ENCODE measurements at regions not wholly inside any gene's neighbourhood (a gene's known extent, or its start where the extent isn't known, plus 50 kb on each side); places are given as distances from the start of the nearest gene placed in this dataset.
"Not testable (repeated sequence)": the region's sequence is repeated elsewhere in the genome, so short reads cannot be mapped to it uniquely, and the experiment has no call there.

DNA sequence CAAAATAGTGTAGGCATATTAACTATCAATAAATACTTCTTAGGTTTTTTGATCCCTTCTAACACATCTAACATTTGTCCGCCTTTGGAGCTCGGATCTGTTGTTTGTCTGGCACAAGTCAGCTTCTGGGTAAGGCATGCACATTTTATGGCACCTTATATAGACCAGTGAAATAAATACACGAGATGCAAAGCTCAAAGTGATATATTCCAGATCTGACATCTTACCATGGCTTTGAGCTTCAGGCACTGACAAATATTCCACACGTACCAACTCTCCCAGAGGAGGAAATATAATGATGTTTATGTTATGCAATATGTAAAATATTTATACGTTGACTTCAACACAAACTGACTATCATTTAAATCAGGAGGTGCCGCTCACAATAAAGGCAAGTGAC lies 430.1 kb upstream of the SMIM21 start:
- Histone ChIP-seq H3K27me3 (ENCODE audit: control insufficient read depth in 1 of 2, insufficient read depth in 2 of 2, low read length in 2 of 2) (no peaks in the 10 kb centered on the region), H3K27ac (ENCODE audit: low read depth, low read length) (no peak overlapping the region), H3K4me3 (ENCODE audit: low read depth in 1 of 2, low read length in 2 of 2) (no peak overlapping the region), H3K9ac (ENCODE audit: low read depth in 1 of 2, low read length in 2 of 2) (no peak overlapping the region), H3K36me3 (ENCODE audit: control insufficient read depth in 1 of 2, insufficient read depth in 2 of 2, low read length in 2 of 2) (no peaks in the 10 kb centered on the region), H3K4me1 (ENCODE audit: control insufficient read depth in 1 of 2, insufficient read depth in 2 of 2, low read length in 2 of 2) (no peaks in the 10 kb centered on the region), H3K9me3 (ENCODE audit: control insufficient read depth in 1 of 2, low read length in 2 of 2) (no peaks in the 10 kb centered on the region)

DNA sequence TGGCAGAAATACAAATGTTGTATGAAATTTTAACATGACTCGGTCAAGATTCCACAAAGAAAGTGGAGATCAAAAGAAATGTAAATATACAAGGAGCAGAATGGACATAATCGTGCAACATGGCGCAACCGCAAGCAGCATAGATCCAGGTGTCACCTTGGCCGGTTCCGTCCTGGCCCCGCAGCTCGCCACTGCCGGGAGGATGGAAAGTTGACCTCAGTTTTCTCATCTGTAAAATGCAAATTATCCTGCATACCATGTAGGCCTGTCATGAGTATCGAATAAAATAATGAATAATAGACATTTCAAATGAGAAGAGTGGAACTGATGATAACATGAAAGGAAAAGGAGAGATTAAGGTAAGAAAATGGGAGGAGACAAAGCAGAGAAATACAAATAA lies 427.3 kb upstream of the SMIM21 start:
- H3K9ac ChIP-seq (ENCODE audit: low read depth in 1 of 2, low read length in 2 of 2): no peak overlapping the region
- no peaks in the 10 kb centered on the region for H3K27me3 ChIP-seq (ENCODE audit: control insufficient read depth in 1 of 2, insufficient read depth in 2 of 2, low read length in 2 of 2)
- no peaks in the 10 kb centered on the region for H3K9me3 ChIP-seq (ENCODE audit: control insufficient read depth in 1 of 2, low read length in 2 of 2)
- no peak overlapping the region for H3K27ac ChIP-seq (ENCODE audit: low read depth, low read length)
- no peaks in the 10 kb centered on the region for H3K36me3 ChIP-seq (ENCODE audit: control insufficient read depth in 1 of 2, insufficient read depth in 2 of 2, low read length in 2 of 2)
- H3K4me3 ChIP-seq (ENCODE audit: low read depth in 1 of 2, low read length in 2 of 2): no peak overlapping the region
- no peaks in the 10 kb centered on the region for H3K4me1 ChIP-seq (ENCODE audit: control insufficient read depth in 1 of 2, insufficient read depth in 2 of 2, low read length in 2 of 2)

DNA sequence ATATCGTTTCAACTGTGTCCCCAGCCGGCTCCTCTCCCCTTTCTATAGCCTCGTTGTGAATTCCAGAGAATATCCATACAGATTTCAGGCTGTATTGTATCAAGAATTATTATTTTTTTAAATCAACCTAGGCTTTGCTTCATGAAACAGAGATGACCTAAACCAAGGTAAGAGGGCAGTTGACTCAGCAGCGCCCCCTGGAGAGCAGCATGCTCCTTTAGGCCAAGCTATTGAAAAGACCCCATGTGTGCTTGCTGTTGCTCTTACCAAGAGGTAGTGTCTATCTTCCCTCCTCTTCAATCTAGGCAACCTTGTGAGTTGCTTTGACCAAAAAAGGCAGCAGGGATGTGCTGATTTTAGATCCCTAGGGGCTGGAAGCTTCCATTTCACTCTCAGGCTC lies 426.7 kb upstream of the SMIM21 start:
- H3K9ac ChIP-seq (ENCODE audit: low read depth in 1 of 2, low read length in 2 of 2): no peak overlapping the region

DNA sequence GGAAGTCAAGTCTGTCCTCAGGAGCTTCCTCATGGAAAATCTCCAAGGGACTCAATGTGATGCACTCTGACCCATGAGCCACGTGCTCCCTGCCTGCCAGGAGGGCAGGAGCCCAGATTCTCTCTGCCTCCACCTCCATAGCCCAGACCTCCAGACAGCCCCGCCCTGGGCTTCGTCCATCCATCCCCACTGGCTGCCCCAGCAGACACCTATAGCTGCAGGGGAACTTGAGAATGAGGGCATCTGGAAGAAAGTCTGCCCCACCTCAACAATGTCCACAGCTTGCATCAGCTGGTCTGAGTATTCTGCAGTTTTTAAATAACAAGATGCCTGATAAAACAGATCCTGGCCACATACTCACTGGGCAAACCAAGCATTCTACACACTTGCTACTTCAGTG lies 418.8 kb upstream of the SMIM21 start:
- Histone ChIP-seq H3K4me3 (ENCODE audit: low read depth in 1 of 2, low read length in 2 of 2) (no peak overlapping the region), H3K27ac (ENCODE audit: low read depth, low read length) (no peak overlapping the region), H3K4me1 (ENCODE audit: control insufficient read depth in 1 of 2, insufficient read depth in 2 of 2, low read length in 2 of 2) (no peaks in the 10 kb centered on the region), H3K36me3 (ENCODE audit: control insufficient read depth in 1 of 2, insufficient read depth in 2 of 2, low read length in 2 of 2) (no peaks in the 10 kb centered on the region), H3K9ac (ENCODE audit: low read depth in 1 of 2, low read length in 2 of 2) (no peak overlapping the region), H3K9me3 (ENCODE audit: control insufficient read depth in 1 of 2, low read length in 2 of 2) (no peaks in the 10 kb centered on the region), H3K27me3 (ENCODE audit: control insufficient read depth in 1 of 2, insufficient read depth in 2 of 2, low read length in 2 of 2) (no peaks in the 10 kb centered on the region)

More for the DNA sequence above, 426.7 kb upstream of the SMIM21 start:
- Histone ChIP-seq H3K27ac (ENCODE audit: low read depth, low read length) (no peak overlapping the region), H3K27me3 (ENCODE audit: control insufficient read depth in 1 of 2, insufficient read depth in 2 of 2, low read length in 2 of 2) (no peaks in the 10 kb centered on the region), H3K4me1 (ENCODE audit: control insufficient read depth in 1 of 2, insufficient read depth in 2 of 2, low read length in 2 of 2) (no peaks in the 10 kb centered on the region), H3K9me3 (ENCODE audit: control insufficient read depth in 1 of 2, low read length in 2 of 2) (no peaks in the 10 kb centered on the region), H3K4me3 (ENCODE audit: low read depth in 1 of 2, low read length in 2 of 2) (no peak overlapping the region), H3K36me3 (ENCODE audit: control insufficient read depth in 1 of 2, insufficient read depth in 2 of 2, low read length in 2 of 2) (no peaks in the 10 kb centered on the region)

DNA sequence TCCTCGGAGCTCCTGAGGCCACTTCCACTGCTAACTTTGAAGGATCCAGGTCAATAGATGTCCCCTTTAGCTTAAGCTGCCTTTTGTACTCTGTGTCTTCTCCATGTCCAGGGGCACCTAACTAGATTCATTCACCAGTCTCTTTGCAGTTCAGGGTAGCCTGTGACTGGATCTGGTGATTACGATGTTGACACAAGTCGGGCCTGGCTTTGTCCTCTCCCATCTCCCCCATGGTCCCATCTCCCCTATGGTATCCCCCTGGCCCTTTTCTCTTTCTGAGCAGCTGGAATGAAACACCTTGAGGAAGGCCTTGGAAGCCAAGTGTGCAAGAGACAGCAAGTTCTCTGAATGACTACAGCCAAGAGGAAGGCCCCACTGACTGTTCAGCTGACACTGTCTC lies 417.9 kb upstream of the SMIM21 start:
- Histone ChIP-seq H3K36me3 (ENCODE audit: control insufficient read depth in 1 of 2, insufficient read depth in 2 of 2, low read length in 2 of 2) (no peaks in the 10 kb centered on the region), H3K4me1 (ENCODE audit: control insufficient read depth in 1 of 2, insufficient read depth in 2 of 2, low read length in 2 of 2) (no peaks in the 10 kb centered on the region)

DNA sequence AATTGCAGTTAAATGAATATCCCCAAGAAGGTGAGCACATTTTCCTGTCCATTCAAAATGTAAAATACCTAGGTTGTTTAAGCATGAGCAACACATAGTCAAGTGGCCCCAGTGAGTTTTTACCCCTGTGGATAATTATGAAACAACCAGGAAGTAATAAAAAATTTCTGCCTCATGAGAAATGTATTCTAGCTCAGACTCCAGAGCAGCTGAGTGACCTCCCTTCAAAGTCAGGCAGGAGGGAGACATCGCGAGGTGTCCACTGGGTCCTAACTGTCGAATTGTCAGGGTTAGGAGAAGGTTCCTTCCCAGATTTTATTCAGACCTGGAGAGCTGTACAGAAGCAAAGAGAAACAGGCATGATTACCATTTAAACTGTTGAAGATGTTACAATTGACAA lies 416.6 kb upstream of the SMIM21 start:
- no peak overlapping the region for H3K9ac ChIP-seq (ENCODE audit: low read depth in 1 of 2, low read length in 2 of 2)
- H3K27me3 ChIP-seq (ENCODE audit: control insufficient read depth in 1 of 2, insufficient read depth in 2 of 2, low read length in 2 of 2): no peaks in the 10 kb centered on the region
- H3K9me3 ChIP-seq (ENCODE audit: control insufficient read depth in 1 of 2, low read length in 2 of 2): no peaks in the 10 kb centered on the region
- H3K36me3 ChIP-seq (ENCODE audit: control insufficient read depth in 1 of 2, insufficient read depth in 2 of 2, low read length in 2 of 2): no peaks in the 10 kb centered on the region
- no peak overlapping the region for H3K27ac ChIP-seq (ENCODE audit: low read depth, low read length)
- no peaks in the 10 kb centered on the region for H3K4me1 ChIP-seq (ENCODE audit: control insufficient read depth in 1 of 2, insufficient read depth in 2 of 2, low read length in 2 of 2)
- no peak overlapping the region for H3K4me3 ChIP-seq (ENCODE audit: low read depth in 1 of 2, low read length in 2 of 2)

More for the DNA sequence above, 417.9 kb upstream of the SMIM21 start:
- no peak overlapping the region for H3K4me3 ChIP-seq (ENCODE audit: low read depth in 1 of 2, low read length in 2 of 2)
- no peak overlapping the region for H3K27ac ChIP-seq (ENCODE audit: low read depth, low read length)
- no peaks in the 10 kb centered on the region for H3K9me3 ChIP-seq (ENCODE audit: control insufficient read depth in 1 of 2, low read length in 2 of 2)
- no peaks in the 10 kb centered on the region for H3K27me3 ChIP-seq (ENCODE audit: control insufficient read depth in 1 of 2, insufficient read depth in 2 of 2, low read length in 2 of 2)
- no peak overlapping the region for H3K9ac ChIP-seq (ENCODE audit: low read depth in 1 of 2, low read length in 2 of 2)

DNA sequence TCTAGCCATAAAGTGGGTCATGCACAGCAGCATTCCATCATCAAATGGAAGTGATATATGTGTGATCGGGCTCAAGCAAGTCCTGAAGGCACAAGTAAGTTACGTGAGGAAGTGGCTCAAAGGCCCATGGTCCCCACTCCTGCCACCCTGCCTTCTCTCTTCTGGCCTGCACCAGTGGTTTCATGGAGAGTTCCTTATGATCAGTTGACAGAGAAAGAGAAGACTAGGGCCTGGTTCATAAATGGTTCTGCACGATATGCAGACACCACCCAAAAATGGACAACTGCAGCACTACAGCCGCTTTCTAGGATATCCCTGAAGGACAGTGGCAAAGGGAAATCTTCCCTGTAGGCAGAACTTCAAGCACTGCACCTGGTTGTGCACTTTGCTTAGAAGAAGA lies 412.6 kb upstream of the SMIM21 start:
- no peak overlapping the region for H3K9ac ChIP-seq (ENCODE audit: low read depth in 1 of 2, low read length in 2 of 2)
- no peaks in the 10 kb centered on the region for H3K4me1 ChIP-seq (ENCODE audit: control insufficient read depth in 1 of 2, insufficient read depth in 2 of 2, low read length in 2 of 2)
- H3K27ac ChIP-seq (ENCODE audit: low read depth, low read length): no peak overlapping the region
- no peaks in the 10 kb centered on the region for H3K27me3 ChIP-seq (ENCODE audit: control insufficient read depth in 1 of 2, insufficient read depth in 2 of 2, low read length in 2 of 2)
- no peak overlapping the region for H3K4me3 ChIP-seq (ENCODE audit: low read depth in 1 of 2, low read length in 2 of 2)
- H3K9me3 ChIP-seq (ENCODE audit: control insufficient read depth in 1 of 2, low read length in 2 of 2): no peaks in the 10 kb centered on the region
- H3K36me3 ChIP-seq (ENCODE audit: control insufficient read depth in 1 of 2, insufficient read depth in 2 of 2, low read length in 2 of 2): no peaks in the 10 kb centered on the region

DNA sequence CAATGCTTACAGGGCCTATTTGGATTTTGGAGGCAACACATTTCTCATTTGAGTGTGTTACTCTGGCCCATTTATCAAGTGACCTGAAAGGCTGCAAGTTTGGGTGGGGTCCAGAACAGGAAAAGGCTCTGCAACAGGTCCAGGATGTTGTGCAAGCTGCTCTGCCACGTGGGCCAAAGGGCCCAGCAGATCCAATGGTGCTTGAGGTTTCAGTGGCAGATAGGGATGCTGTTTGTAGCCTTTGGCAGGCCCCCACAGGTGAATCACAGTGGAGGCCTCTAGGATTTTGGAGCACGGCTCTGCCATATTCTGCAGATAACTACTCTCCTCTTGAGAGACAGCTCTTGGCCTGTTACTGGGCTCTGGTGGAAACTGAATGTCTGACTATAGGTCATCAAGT lies 412.2 kb upstream of the SMIM21 start:
- H3K4me1 ChIP-seq (ENCODE audit: control insufficient read depth in 1 of 2, insufficient read depth in 2 of 2, low read length in 2 of 2); H3K9me3 ChIP-seq (ENCODE audit: control insufficient read depth in 1 of 2, low read length in 2 of 2); H3K36me3 ChIP-seq (ENCODE audit: control insufficient read depth in 1 of 2, insufficient read depth in 2 of 2, low read length in 2 of 2); H3K27me3 ChIP-seq (ENCODE audit: control insufficient read depth in 1 of 2, insufficient read depth in 2 of 2, low read length in 2 of 2); H3K27ac ChIP-seq (ENCODE audit: low read depth, low read length); H3K9ac ChIP-seq (ENCODE audit: low read depth in 1 of 2, low read length in 2 of 2); H3K4me3 ChIP-seq (ENCODE audit: low read depth in 1 of 2, low read length in 2 of 2): not testable (repeated sequence)

DNA sequence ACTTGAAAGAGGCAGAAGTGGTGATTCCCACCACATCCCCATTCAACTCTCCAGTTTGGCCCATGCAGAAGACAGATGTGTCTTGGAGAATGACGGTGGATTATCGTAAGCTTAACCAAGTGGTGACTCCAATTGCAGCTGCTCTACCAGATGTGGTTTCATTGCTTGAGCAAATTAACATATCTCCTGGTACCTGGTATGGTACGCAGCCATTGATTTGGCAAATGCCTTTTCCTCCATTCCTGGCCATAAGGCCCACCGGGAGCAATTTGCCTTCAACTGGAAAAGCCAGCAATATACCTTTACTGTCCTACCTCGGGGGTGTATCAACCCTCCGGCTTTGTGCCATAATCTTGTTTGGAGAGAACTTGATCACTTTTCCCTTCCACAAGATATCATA lies 411.5 kb upstream of the SMIM21 start:
- Histone ChIP-seq H3K27me3 (ENCODE audit: control insufficient read depth in 1 of 2, insufficient read depth in 2 of 2, low read length in 2 of 2) (no peaks in the 10 kb centered on the region), H3K27ac (ENCODE audit: low read depth, low read length) (no peak overlapping the region), H3K36me3 (ENCODE audit: control insufficient read depth in 1 of 2, insufficient read depth in 2 of 2, low read length in 2 of 2) (no peaks in the 10 kb centered on the region), H3K9me3 (ENCODE audit: control insufficient read depth in 1 of 2, low read length in 2 of 2) (no peaks in the 10 kb centered on the region), H3K4me3 (ENCODE audit: low read depth in 1 of 2, low read length in 2 of 2) (no peak overlapping the region), H3K9ac (ENCODE audit: low read depth in 1 of 2, low read length in 2 of 2) (no peak overlapping the region), H3K4me1 (ENCODE audit: control insufficient read depth in 1 of 2, insufficient read depth in 2 of 2, low read length in 2 of 2) (no peaks in the 10 kb centered on the region)

DNA sequence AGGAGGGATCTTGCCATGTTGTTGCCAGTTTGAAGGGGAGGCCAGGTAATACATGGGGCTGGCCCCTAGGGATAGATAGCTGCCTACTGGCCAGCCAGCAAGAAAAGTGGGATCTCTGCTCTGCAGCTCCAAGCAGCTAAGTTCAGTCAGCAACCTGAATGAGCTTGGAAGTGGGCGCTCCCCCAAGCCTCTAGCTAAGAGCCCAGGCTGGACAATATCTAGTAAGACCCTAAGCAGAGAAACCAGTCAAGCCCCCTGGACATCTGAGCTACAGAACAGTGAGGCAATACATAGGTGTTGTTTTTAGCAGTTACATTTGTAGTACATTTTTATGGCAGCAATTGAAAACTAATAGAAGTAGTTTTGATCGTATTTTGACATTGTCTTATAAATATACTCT lies 409.8 kb upstream of the SMIM21 start:
- no peak overlapping the region for H3K4me3 ChIP-seq (ENCODE audit: low read depth in 1 of 2, low read length in 2 of 2)
- H3K36me3 ChIP-seq (ENCODE audit: control insufficient read depth in 1 of 2, insufficient read depth in 2 of 2, low read length in 2 of 2): no peaks in the 10 kb centered on the region
- H3K27ac ChIP-seq (ENCODE audit: low read depth, low read length): no peak overlapping the region
- H3K4me1 ChIP-seq (ENCODE audit: control insufficient read depth in 1 of 2, insufficient read depth in 2 of 2, low read length in 2 of 2): no peaks in the 10 kb centered on the region
- H3K9ac ChIP-seq (ENCODE audit: low read depth in 1 of 2, low read length in 2 of 2): no peak overlapping the region
- no peaks in the 10 kb centered on the region for H3K27me3 ChIP-seq (ENCODE audit: control insufficient read depth in 1 of 2, insufficient read depth in 2 of 2, low read length in 2 of 2)
- no peaks in the 10 kb centered on the region for H3K9me3 ChIP-seq (ENCODE audit: control insufficient read depth in 1 of 2, low read length in 2 of 2)

DNA sequence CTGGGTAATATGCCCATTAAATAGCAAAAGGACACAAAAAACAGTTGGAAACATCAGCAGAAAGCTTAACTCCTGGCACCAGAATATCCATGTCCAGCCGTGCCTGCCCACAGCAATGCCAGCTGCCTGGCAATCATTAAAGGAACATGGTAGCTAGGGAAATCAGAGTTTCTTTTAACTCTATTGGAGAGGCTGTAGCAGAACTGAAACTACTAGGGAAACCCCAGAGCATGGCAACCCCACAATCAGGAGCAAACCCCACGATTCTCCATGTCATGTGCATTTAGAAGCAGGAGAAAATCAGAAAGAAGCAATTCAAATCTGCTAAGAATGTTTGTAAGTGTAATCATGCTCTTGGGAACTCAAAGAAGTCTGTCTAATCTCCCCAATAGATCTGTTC lies 409.0 kb upstream of the SMIM21 start:
- Histone ChIP-seq H3K36me3 (ENCODE audit: control insufficient read depth in 1 of 2, insufficient read depth in 2 of 2, low read length in 2 of 2) (no peaks in the 10 kb centered on the region), H3K9ac (ENCODE audit: low read depth in 1 of 2, low read length in 2 of 2) (no peak overlapping the region), H3K9me3 (ENCODE audit: control insufficient read depth in 1 of 2, low read length in 2 of 2) (no peaks in the 10 kb centered on the region), H3K4me1 (ENCODE audit: control insufficient read depth in 1 of 2, insufficient read depth in 2 of 2, low read length in 2 of 2) (no peaks in the 10 kb centered on the region), H3K27ac (ENCODE audit: low read depth, low read length) (no peak overlapping the region), H3K27me3 (ENCODE audit: control insufficient read depth in 1 of 2, insufficient read depth in 2 of 2, low read length in 2 of 2) (no peaks in the 10 kb centered on the region), H3K4me3 (ENCODE audit: low read depth in 1 of 2, low read length in 2 of 2) (no peak overlapping the region)
